Natural killer cell treated with Interleukin-12 subunit alpha and Interleukin-12 subunit beta and Interleukin-15 and Interleukin-18, amount 100 ng/mL, for 72 hours (primary cell): ENCODE measurements at regions not wholly inside any gene's neighbourhood (a gene's known extent, or its start where the extent isn't known, plus 50 kb on each side); places are given as distances from the start of the nearest gene placed in this dataset.

Experiments
- ATAC-seq, 2 donors: fragments of 150-1000 bp; cut with Tn5 transposase in 1 of 2; sonication (Bioruptor Pico), chemical (Tn5 transposase) in 1 of 2; 2 replicates each; pipeline ENCODE4 v1.10.0; 2021
- DNase-seq: peaks from one replicate; pipeline ENCODE4 v3.0.0; 2022; ENCODE audit warnings: low spot score
- H3K27ac Mint-ChIP-seq, 2 donors: 1 replicate in 1 of 2; 2 replicates in 1 of 2; pipeline ENCODE4 v1.8.0; 2022; ENCODE audit warnings: mixed read lengths in 2 of 2, mild to moderate bottlenecking in 1 of 2, moderate library complexity in 1 of 2
- H3K27me3 Mint-ChIP-seq, 2 donors: 1 replicate in 1 of 2; 2 replicates in 1 of 2; pipeline ENCODE4 v1.8.0; 2022; ENCODE audit warnings: mixed read lengths in 2 of 2
- H3K36me3 Mint-ChIP-seq: one replicate; pipeline ENCODE4 v1.8.0; 2022; ENCODE audit warnings: mixed read lengths
- H3K4me1 Mint-ChIP-seq, 2 donors: 1 replicate in 1 of 2; 2 replicates in 1 of 2; pipeline ENCODE4 v1.8.0; 2022; ENCODE audit warnings: low read depth in 2 of 2, mixed read lengths in 2 of 2, mild to moderate bottlenecking in 1 of 2
- H3K4me3 Mint-ChIP-seq: one replicate; pipeline ENCODE4 v1.8.0; 2022; ENCODE audit warnings: mixed read lengths
- H3K9me3 Mint-ChIP-seq: 2 replicates; pipeline ENCODE4 v1.8.0; 2022; ENCODE audit warnings: mixed read lengths

- Mint-ChIP-seq H3K9me3 (no peaks in the 10 kb centered on the region), H3K27ac (no peak overlapping the region), H3K27me3 (peaks cover 28 to 38% of the 10 kb centered on the region in 2 donors), H3K4me1 (no peaks in the 10 kb centered on the region), H3K4me3 (no peak overlapping the region), H3K36me3 (no peaks in the 10 kb centered on the region)
- DNase-seq = no peak
- ATAC-seq = no peak
Observed at GRCh38 chr17:74055508-74056160, 147.8 kb upstream of the RPL38 start.

- Mint-ChIP-seq H3K9me3 (no peaks in the 10 kb centered on the region), H3K4me1 (no peaks in the 10 kb centered on the region), H3K36me3 (no peaks in the 10 kb centered on the region), H3K27me3 (peaks cover 24 to 47% of the 10 kb centered on the region in 2 donors), H3K4me3 (no peak overlapping the region), H3K27ac (no peak overlapping the region)
- ATAC-seq (no peak), DNase-seq (no peak)
Observed at GRCh38 chr17:74059479-74060240, 143.8 kb upstream of the RPL38 start.

GRCh38 chr17:74061758-74062157 lies 141.7 kb upstream of the RPL38 start:
- no peak for DNase-seq
- no peaks in the 10 kb centered on the region for H3K4me1 Mint-ChIP-seq
- no peak overlapping the region for H3K27ac Mint-ChIP-seq
- no peak overlapping the region for H3K4me3 Mint-ChIP-seq
- no peak for ATAC-seq
- peaks cover 18 to 41% of the 10 kb centered on the region in 2 donors for H3K27me3 Mint-ChIP-seq
- H3K36me3 Mint-ChIP-seq = no peaks in the 10 kb centered on the region
- no peaks in the 10 kb centered on the region for H3K9me3 Mint-ChIP-seq

- H3K4me3 Mint-ChIP-seq = no peak overlapping the region
- no peak for ATAC-seq
Observed at GRCh38 chr17:74062234-74062633, 141.2 kb upstream of the RPL38 start.

GRCh38 chr17:74063439-74063838 lies 140.0 kb upstream of the RPL38 start:
- Mint-ChIP-seq H3K4me1 (no peaks in the 10 kb centered on the region), H3K36me3 (no peaks in the 10 kb centered on the region), H3K4me3 (no peak overlapping the region), H3K27me3 (peaks cover 15 to 28% of the 10 kb centered on the region in 2 donors), H3K27ac (no peak overlapping the region), H3K9me3 (no peaks in the 10 kb centered on the region)
- DNase-seq (no peak), ATAC-seq (no peak)

More at GRCh38 chr17:74062234-74062633, 141.2 kb upstream of the RPL38 start:
- no peaks in the 10 kb centered on the region for H3K9me3 Mint-ChIP-seq
- H3K27me3 Mint-ChIP-seq = peaks cover 18 to 36% of the 10 kb centered on the region in 2 donors
- DNase-seq = no peak
- no peaks in the 10 kb centered on the region for H3K36me3 Mint-ChIP-seq
- H3K4me1 Mint-ChIP-seq = no peaks in the 10 kb centered on the region
- H3K27ac Mint-ChIP-seq = no peak overlapping the region

- DNase-seq (no peak), ATAC-seq (no peak)
- no peak overlapping the region for H3K27ac Mint-ChIP-seq
- H3K9me3 Mint-ChIP-seq = no peaks in the 10 kb centered on the region
- no peaks in the 10 kb centered on the region for H3K4me1 Mint-ChIP-seq
- H3K4me3 Mint-ChIP-seq = no peak overlapping the region
- no peaks in the 10 kb centered on the region for H3K36me3 Mint-ChIP-seq
- peaks cover 0 to 7% of the 10 kb centered on the region in 2 donors for H3K27me3 Mint-ChIP-seq
Observed at GRCh38 chr17:74070374-74070773, 133.1 kb upstream of the RPL38 start.

GRCh38 chr17:74070998-74071679 lies 132.3 kb upstream of the RPL38 start:
- DNase-seq (no peak), ATAC-seq (no peak)
- no peak overlapping the region for H3K27ac Mint-ChIP-seq
- no peak overlapping the region for H3K4me3 Mint-ChIP-seq
- H3K27me3 Mint-ChIP-seq = peaks cover 0 to 5% of the 10 kb centered on the region in 2 donors
- H3K4me1 Mint-ChIP-seq = no peaks in the 10 kb centered on the region
- H3K36me3 Mint-ChIP-seq = no peaks in the 10 kb centered on the region
- no peaks in the 10 kb centered on the region for H3K9me3 Mint-ChIP-seq

- H3K36me3 Mint-ChIP-seq = no peaks in the 10 kb centered on the region
- ATAC-seq (no peak), DNase-seq (no peak)
- H3K9me3 Mint-ChIP-seq = no peaks in the 10 kb centered on the region
- peaks cover 0 to 2% of the 10 kb centered on the region in 2 donors for H3K27me3 Mint-ChIP-seq
- H3K4me3 Mint-ChIP-seq = no peak overlapping the region
- H3K4me1 Mint-ChIP-seq = no peaks in the 10 kb centered on the region
- no peak overlapping the region for H3K27ac Mint-ChIP-seq
Observed at GRCh38 chr17:74072340-74072739, 131.1 kb upstream of the RPL38 start.

GRCh38 chr17:74076446-74076845 lies 127.0 kb upstream of the RPL38 start:
- no peaks in the 10 kb centered on the region for H3K4me1 Mint-ChIP-seq

GRCh38 chr17:74077231-74077630 lies 126.2 kb upstream of the RPL38 start:
- H3K4me1 Mint-ChIP-seq = no peaks in the 10 kb centered on the region
- no peaks in the 10 kb centered on the region for H3K9me3 Mint-ChIP-seq
- no peak for ATAC-seq
- H3K27ac Mint-ChIP-seq = no peak overlapping the region
- peaks cover 0 to 6% of the 10 kb centered on the region in 2 donors for H3K27me3 Mint-ChIP-seq
- no peaks in the 10 kb centered on the region for H3K36me3 Mint-ChIP-seq
- no peak for DNase-seq
- H3K4me3 Mint-ChIP-seq = no peak overlapping the region

More at GRCh38 chr17:74076446-74076845, 127.0 kb upstream of the RPL38 start:
- peaks cover 0 to 2% of the 10 kb centered on the region in 2 donors for H3K27me3 Mint-ChIP-seq
- ATAC-seq = no peak
- H3K27ac Mint-ChIP-seq = no peak overlapping the region
- no peaks in the 10 kb centered on the region for H3K9me3 Mint-ChIP-seq
- no peak overlapping the region for H3K4me3 Mint-ChIP-seq
- DNase-seq = no peak
- H3K36me3 Mint-ChIP-seq = no peaks in the 10 kb centered on the region

- H3K27me3 Mint-ChIP-seq = peaks cover 0 to 6% of the 10 kb centered on the region in 2 donors
- DNase-seq (no peak), ATAC-seq (no peak)
- H3K9me3 Mint-ChIP-seq = no peaks in the 10 kb centered on the region
- no peak overlapping the region for H3K4me3 Mint-ChIP-seq
- H3K27ac Mint-ChIP-seq = no peak overlapping the region
- H3K36me3 Mint-ChIP-seq = no peaks in the 10 kb centered on the region
- no peaks in the 10 kb centered on the region for H3K4me1 Mint-ChIP-seq
Observed at GRCh38 chr17:74078363-74078941, 125.0 kb upstream of the RPL38 start.

- no peak for DNase-seq
- Mint-ChIP-seq H3K4me3 (no peak overlapping the region), H3K27ac (no peak overlapping the region), H3K9me3 (no peaks in the 10 kb centered on the region), H3K4me1 (no peaks in the 10 kb centered on the region), H3K36me3 (no peaks in the 10 kb centered on the region), H3K27me3 (peaks cover 0 to 6% of the 10 kb centered on the region in 2 donors)
- no peak for ATAC-seq
Observed at GRCh38 chr17:74079537-74080300, 123.8 kb upstream of the RPL38 start.
